ENCODE measurements at regions not wholly inside any gene's neighbourhood (a gene's known extent, or its start where the extent isn't known, plus 50 kb on each side); places are given as distances from the start of the nearest gene placed in this dataset.

DNA sequence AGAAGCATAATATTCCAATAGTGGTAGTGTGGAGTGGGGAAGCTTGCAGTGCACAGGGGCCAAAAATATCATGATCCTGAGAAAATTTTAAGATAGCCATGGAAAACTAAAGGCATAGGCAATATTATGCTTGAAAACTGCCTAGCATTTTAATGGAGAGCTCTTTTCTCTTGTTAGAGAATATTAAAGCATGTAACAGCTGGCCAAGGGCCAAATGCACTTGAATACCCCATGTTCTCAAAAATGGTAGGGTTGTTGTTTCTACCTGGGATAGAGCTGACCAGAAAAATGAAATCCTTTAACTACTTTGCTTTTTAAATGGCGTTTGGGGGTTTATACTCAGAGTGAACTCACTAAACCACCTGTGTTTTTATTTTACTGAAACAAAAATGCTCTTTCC is 739.6 kb upstream of the SLIT2 start:
- TF ChIP-seq CEBPB (IDR thresholded peaks at IDR 0.05; ENCODE audit: borderline replicate concordance in 1 of 2, low read depth in 2 of 2, low read length in 2 of 2) = no peak
- TF ChIP-seq MXI1 (IDR thresholded peaks at IDR 0.05; ENCODE audit: low read depth, low read length) = no peak
- TF ChIP-seq HDAC2 (IDR thresholded peaks at IDR 0.05) = no peak
- TF ChIP-seq SP1 (IDR thresholded peaks at IDR 0.05; ENCODE audit: low read depth, low read length) = no peak
- TF ChIP-seq, protein P1, sequence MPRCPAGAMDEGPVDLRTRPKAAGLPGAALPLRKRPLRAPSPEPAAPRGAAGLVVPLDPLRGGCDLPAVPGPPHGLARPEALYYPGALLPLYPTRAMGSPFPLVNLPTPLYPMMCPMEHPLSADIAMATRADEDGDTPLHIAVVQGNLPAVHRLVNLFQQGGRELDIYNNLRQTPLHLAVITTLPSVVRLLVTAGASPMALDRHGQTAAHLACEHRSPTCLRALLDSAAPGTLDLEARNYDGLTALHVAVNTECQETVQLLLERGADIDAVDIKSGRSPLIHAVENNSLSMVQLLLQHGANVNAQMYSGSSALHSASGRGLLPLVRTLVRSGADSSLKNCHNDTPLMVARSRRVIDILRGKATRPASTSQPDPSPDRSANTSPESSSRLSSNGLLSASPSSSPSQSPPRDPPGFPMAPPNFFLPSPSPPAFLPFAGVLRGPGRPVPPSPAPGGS (IDR thresholded peaks at IDR 0.05; ENCODE audit: borderline replicate concordance, insufficient read depth, low read depth, low read length, poor library complexity, severe bottlenecking) = no peak
- TF ChIP-seq, protein P2, sequence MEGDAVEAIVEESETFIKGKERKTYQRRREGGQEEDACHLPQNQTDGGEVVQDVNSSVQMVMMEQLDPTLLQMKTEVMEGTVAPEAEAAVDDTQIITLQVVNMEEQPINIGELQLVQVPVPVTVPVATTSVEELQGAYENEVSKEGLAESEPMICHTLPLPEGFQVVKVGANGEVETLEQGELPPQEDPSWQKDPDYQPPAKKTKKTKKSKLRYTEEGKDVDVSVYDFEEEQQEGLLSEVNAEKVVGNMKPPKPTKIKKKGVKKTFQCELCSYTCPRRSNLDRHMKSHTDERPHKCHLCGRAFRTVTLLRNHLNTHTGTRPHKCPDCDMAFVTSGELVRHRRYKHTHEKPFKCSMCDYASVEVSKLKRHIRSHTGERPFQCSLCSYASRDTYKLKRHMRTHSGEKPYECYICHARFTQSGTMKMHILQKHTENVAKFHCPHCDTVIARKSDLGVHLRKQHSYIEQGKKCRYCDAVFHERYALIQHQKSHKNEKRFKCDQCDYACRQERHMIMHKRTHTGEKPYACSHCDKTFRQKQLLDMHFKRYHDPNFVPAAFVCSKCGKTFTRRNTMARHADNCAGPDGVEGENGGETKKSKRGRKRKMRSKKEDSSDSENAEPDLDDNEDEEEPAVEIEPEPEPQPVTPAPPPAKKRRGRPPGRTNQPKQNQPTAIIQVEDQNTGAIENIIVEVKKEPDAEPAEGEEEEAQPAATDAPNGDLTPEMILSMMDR (IDR thresholded peaks at IDR 0.05 in 2 of 3, conservative IDR thresholded peaks at IDR 0.05 in 1 of 3; ENCODE audit: control insufficient read depth in 2 of 3, extremely low read depth in 1 of 3, insufficient read depth in 1 of 3, low read depth in 3 of 3, low read length in 3 of 3) = no peak
- TF ChIP-seq RELA (IDR thresholded peaks at IDR 0.05; ENCODE audit: borderline replicate concordance, partially characterized antibody) = no peak
- no peak for TF ChIP-seq CREM (IDR thresholded peaks at IDR 0.05; ENCODE audit: low read depth)
- TF ChIP-seq, protein P3, sequence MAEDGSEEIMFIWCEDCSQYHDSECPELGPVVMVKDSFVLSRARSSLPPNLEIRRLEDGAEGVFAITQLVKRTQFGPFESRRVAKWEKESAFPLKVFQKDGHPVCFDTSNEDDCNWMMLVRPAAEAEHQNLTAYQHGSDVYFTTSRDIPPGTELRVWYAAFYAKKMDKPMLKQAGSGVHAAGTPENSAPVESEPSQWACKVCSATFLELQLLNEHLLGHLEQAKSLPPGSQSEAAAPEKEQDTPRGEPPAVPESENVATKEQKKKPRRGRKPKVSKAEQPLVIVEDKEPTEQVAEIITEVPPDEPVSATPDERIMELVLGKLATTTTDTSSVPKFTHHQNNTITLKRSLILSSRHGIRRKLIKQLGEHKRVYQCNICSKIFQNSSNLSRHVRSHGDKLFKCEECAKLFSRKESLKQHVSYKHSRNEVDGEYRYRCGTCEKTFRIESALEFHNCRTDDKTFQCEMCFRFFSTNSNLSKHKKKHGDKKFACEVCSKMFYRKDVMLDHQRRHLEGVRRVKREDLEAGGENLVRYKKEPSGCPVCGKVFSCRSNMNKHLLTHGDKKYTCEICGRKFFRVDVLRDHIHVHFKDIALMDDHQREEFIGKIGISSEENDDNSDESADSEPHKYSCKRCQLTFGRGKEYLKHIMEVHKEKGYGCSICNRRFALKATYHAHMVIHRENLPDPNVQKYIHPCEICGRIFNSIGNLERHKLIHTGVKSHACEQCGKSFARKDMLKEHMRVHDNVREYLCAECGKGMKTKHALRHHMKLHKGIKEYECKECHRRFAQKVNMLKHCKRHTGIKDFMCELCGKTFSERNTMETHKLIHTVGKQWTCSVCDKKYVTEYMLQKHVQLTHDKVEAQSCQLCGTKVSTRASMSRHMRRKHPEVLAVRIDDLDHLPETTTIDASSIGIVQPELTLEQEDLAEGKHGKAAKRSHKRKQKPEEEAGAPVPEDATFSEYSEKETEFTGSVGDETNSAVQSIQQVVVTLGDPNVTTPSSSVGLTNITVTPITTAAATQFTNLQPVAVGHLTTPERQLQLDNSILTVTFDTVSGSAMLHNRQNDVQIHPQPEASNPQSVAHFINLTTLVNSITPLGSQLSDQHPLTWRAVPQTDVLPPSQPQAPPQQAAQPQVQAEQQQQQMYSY (CRISPR knock-in tag; IDR thresholded peaks at IDR 0.05) = no peak
- no peak for TF ChIP-seq POLR2A (IDR thresholded peaks at IDR 0.05; ENCODE audit: low read depth, low read length)

All from GM12878 (cell line).